Tibial nerve (tissue), 4 donors: ENCODE measurements at regions not wholly inside any gene's neighbourhood (a gene's known extent, or its start where the extent isn't known, plus 50 kb on each side); places are given as distances from the start of the nearest gene placed in this dataset.
"Not testable (repeated sequence)": the region's sequence is repeated elsewhere in the genome, so short reads cannot be mapped to it uniquely, and the experiment has no call there.

ENCODE experiments used
- EP300 ChIP-seq, 2 donors: sonication (generic); formaldehyde crosslinking; IDR thresholded peaks; one replicate each; pipeline ENCODE4 v1.6.1; 2017; ENCODE audit warnings: antibody characterized with exemption in 2 of 2, mild to moderate bottlenecking in 1 of 2
- POLR2A ChIP-seq, 2 donors: fragments of 450-650 bp; IDR thresholded peaks; one replicate each; pipeline ENCODE4 v1.6.1; 2017; ENCODE audit warnings: antibody characterized with exemption in 2 of 2, mild to moderate bottlenecking in 2 of 2, moderate library complexity in 2 of 2
- TF ChIP-seq, protein P1 (sequence below), 5 experiments: fragments of 200-600 bp in 3 of 5; fragments of 450-650 bp in 2 of 5; sonication (generic) in 3 of 5; IDR thresholded peaks; one replicate each; pipeline ENCODE4 v1.5.1; 2016 to 2019; ENCODE audit warnings: antibody characterized with exemption in 5 of 5, mild to moderate bottlenecking in 3 of 5, moderate library complexity in 2 of 5

DNA sequence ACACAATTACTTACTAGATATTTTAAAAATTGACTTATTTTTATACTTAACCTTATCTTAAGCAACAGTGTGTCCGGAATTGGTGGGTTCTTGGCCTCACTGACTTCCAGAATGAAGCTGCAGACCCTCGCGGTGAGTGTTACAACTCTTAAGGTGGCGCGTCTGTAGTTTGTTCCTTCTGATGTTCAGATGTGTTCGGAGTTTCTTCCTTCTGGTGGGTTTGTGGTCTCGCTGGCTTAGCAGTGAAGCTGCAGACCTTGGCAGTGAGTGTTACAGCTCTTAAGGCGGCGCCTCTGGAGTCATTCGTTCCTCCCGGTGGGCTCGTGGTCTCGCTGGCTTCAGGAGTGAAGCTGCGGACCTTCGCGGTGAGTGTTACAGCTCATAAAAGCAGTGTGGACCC, 322.5 kb upstream of the CITED2 start:
- TF ChIP-seq, protein P1, sequence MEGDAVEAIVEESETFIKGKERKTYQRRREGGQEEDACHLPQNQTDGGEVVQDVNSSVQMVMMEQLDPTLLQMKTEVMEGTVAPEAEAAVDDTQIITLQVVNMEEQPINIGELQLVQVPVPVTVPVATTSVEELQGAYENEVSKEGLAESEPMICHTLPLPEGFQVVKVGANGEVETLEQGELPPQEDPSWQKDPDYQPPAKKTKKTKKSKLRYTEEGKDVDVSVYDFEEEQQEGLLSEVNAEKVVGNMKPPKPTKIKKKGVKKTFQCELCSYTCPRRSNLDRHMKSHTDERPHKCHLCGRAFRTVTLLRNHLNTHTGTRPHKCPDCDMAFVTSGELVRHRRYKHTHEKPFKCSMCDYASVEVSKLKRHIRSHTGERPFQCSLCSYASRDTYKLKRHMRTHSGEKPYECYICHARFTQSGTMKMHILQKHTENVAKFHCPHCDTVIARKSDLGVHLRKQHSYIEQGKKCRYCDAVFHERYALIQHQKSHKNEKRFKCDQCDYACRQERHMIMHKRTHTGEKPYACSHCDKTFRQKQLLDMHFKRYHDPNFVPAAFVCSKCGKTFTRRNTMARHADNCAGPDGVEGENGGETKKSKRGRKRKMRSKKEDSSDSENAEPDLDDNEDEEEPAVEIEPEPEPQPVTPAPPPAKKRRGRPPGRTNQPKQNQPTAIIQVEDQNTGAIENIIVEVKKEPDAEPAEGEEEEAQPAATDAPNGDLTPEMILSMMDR (IDR thresholded peaks at IDR 0.05) = not testable (repeated sequence)
- TF ChIP-seq POLR2A, EP300 (IDR thresholded peaks at IDR 0.05): not testable (repeated sequence)
